ENCODE measurements at regions not wholly inside any gene's neighbourhood (a gene's known extent, or its start where the extent isn't known, plus 50 kb on each side); places are given as distances from the start of the nearest gene placed in this dataset.
A peak's percentile ranks its signal among the peaks of the same experiment; 100 is the strongest.

GRCh38 chr2:224325941-224326340 is 76.0 kb downstream of the FAM124B start:
- no peak for DNase-seq

- no peak for DNase-seq
These were observed 77.3 kb downstream of the FAM124B start for GRCh38 chr2:224324604-224325003.

- no peak for DNase-seq
These were observed 81.2 kb downstream of the FAM124B start for GRCh38 chr2:224320660-224321059.

GRCh38 chr2:224319750-224320149 is 82.2 kb downstream of the FAM124B start:
- no peak for DNase-seq

- no peak for DNase-seq
These were observed 89.2 kb downstream of the FAM124B start for GRCh38 chr2:224312741-224313140.

GRCh38 chr2:224310943-224311625 is 90.8 kb downstream of the FAM124B start:
- no peak for DNase-seq

- DNase-seq = no peak
These were observed 92.7 kb downstream of the FAM124B start for GRCh38 chr2:224309176-224309575.

GRCh38 chr2:224308272-224308911 is 93.5 kb downstream of the FAM124B start:
- peak; percentile 26 for DNase-seq

- no peak for DNase-seq
These were observed 99.0 kb downstream of the FAM124B start for GRCh38 chr2:224302952-224303351.

- no peak for DNase-seq
These were observed 107.9 kb downstream of the FAM124B start for GRCh38 chr2:224293976-224294375.

GRCh38 chr2:224287531-224287930 is 114.4 kb downstream of the FAM124B start:
- DNase-seq = no peak

- DNase-seq = peak; percentile 18
These were observed 115.0 kb downstream of the FAM124B start for GRCh38 chr2:224286923-224287322.

GRCh38 chr2:224284134-224284946 is 117.6 kb downstream of the FAM124B start:
- DNase-seq = peak; percentile 71

GRCh38 chr2:224283466-224283965 is 118.4 kb downstream of the FAM124B start:
- no peak for DNase-seq

- no peak for DNase-seq
These were observed 120.5 kb downstream of the FAM124B start for GRCh38 chr2:224281374-224281773.

- DNase-seq = no peak
These were observed 123.4 kb downstream of the FAM124B start for GRCh38 chr2:224278531-224278930.

GRCh38 chr2:224276251-224276650 is 125.7 kb downstream of the FAM124B start:
- DNase-seq = no peak

GRCh38 chr2:224272237-224272910 is 129.5 kb downstream of the FAM124B start:
- DNase-seq = no peak

- DNase-seq = no peak
These were observed 130.2 kb downstream of the FAM124B start for GRCh38 chr2:224271617-224272236.

- peak; percentile 57 for DNase-seq
These were observed 133.5 kb downstream of the FAM124B start for GRCh38 chr2:224268441-224268840.

GRCh38 chr2:224264259-224264658 is 137.6 kb downstream of the FAM124B start:
- no peak for DNase-seq

- no peak for DNase-seq
These were observed 138.3 kb downstream of the FAM124B start for GRCh38 chr2:224263571-224264043.

Measured in OCI-M1 (cell line).